H1 (cell line): ENCODE measurements at regions not wholly inside any gene's neighbourhood (a gene's known extent, or its start where the extent isn't known, plus 50 kb on each side); places are given as distances from the start of the nearest gene placed in this dataset.

ENCODE experiments used
- CTCF ChIA-PET: fragments of 300-600 bp; sonication (Branson Sonifier 250); formaldehyde crosslinking; loops from one replicate; lab custom pipeline; 2021; ENCODE audit not compliant: partially characterized antibody; lab: Charles Lee
- POLR2A ChIA-PET: fragments of 300-600 bp; sonication (Branson Sonifier 250); formaldehyde crosslinking; loops from one replicate; lab custom pipeline; 2021; ENCODE audit warnings: inconsistent platforms; ENCODE audit not compliant: partially characterized antibody; lab: Charles Lee
- DNase-seq, 2 experiments: peaks; one replicate each; pipeline versions ENCODE4 v3.0.0 to v3.0.0-alpha.2; 2010 to 2022; ENCODE audit warnings: low spot score in 2 of 2, low read depth in 1 of 2, mixed read lengths in 1 of 2
- FAIRE-seq: peaks from 2 replicates; lab custom pipeline; 2011; peaks lifted over from hg19 to GRCh38; lab: Jason Lieb, UNC
- H2AFZ ChIP-seq: 2 replicates; pipeline ENCODE4 v1.8.1; 2012; ENCODE audit warnings: low read length, inconsistent platforms
- H2AK5ac ChIP-seq: 2 replicates; pipeline ENCODE4 v1.6.1; 2013; ENCODE audit warnings: low read depth, low read length
- H2BK120ac ChIP-seq: replicated peaks from 2 replicates; pipeline ENCODE3; 2013; ENCODE audit warnings: low read depth, low read length, inconsistent platforms
- H2BK12ac ChIP-seq: 2 replicates; pipeline ENCODE4 v1.6.1; 2013; ENCODE audit warnings: low read depth, low read length
- H2BK15ac ChIP-seq: 2 replicates; pipeline ENCODE4 v1.6.1; 2013; ENCODE audit warnings: low read length
- H2BK20ac ChIP-seq: 2 replicates; pipeline ENCODE4 v1.6.1; 2013; ENCODE audit warnings: low read length
- H2BK5ac ChIP-seq: 2 replicates; pipeline ENCODE4 v1.6.1; 2013; ENCODE audit warnings: low read depth, low read length
- H3K14ac ChIP-seq: 2 replicates; pipeline ENCODE4 v1.6.1; 2013; ENCODE audit warnings: inconsistent platforms; ENCODE audit not compliant: insufficient read length
- H3K18ac ChIP-seq: 2 replicates; pipeline ENCODE4 v1.6.1; 2013; ENCODE audit warnings: low read length; ENCODE audit errors: extremely low read depth
- H3K23ac ChIP-seq: 2 replicates; pipeline ENCODE4 v1.6.1; 2013; ENCODE audit warnings: inconsistent platforms; ENCODE audit not compliant: insufficient read length
- H3K23me2 ChIP-seq: 2 replicates; pipeline ENCODE4 v1.6.1; 2013; ENCODE audit warnings: low read depth, low read length
- H3K27ac ChIP-seq: 2 replicates; pipeline ENCODE4 v1.6.1; 2011; ENCODE audit warnings: low read depth, low read length, inconsistent platforms
- H3K27me3 ChIP-seq, 4 experiments: replicated peaks in 1 of 4; 1 replicate in 1 of 4; 2 replicates in 3 of 4; pipeline versions ENCODE4 v1.6.1 to v1.8.1; 2011 to 2013; ENCODE audit warnings: low read length in 3 of 4, mild to moderate bottlenecking in 3 of 4, inconsistent platforms in 2 of 4, mixed read lengths in 2 of 4, moderate library complexity in 1 of 4; ENCODE audit not compliant: control insufficient read depth in 3 of 4, insufficient read depth in 3 of 4; ENCODE audit errors: extremely low read depth in 1 of 4
- H3K36me3 ChIP-seq, 4 experiments: 2 replicates each; pipeline versions ENCODE4 v1.6.1 to v1.8.1; 2011 to 2013; ENCODE audit warnings: mild to moderate bottlenecking in 4 of 4, low read length in 3 of 4, moderate library complexity in 2 of 4, control low read depth in 1 of 4, inconsistent platforms in 1 of 4; ENCODE audit not compliant: insufficient read depth in 4 of 4, control insufficient read depth in 2 of 4
- H3K4ac ChIP-seq: replicated peaks from 2 replicates; pipeline ENCODE3; 2013; ENCODE audit warnings: low read length, low read depth, mixed read lengths, inconsistent platforms; ENCODE audit not compliant: insufficient read length
- H3K4me1 ChIP-seq, 4 experiments: replicated peaks in 1 of 4; 1 replicate in 1 of 4; 2 replicates in 3 of 4; pipeline versions ENCODE4 v1.6.1 to v1.8.1; 2011 to 2013; ENCODE audit warnings: low read length in 3 of 4, inconsistent platforms in 2 of 4, mixed read lengths in 1 of 4; ENCODE audit not compliant: insufficient read depth in 4 of 4, control insufficient read depth in 3 of 4
- H3K4me2 ChIP-seq, 2 experiments: 2 replicates each; pipeline versions ENCODE4 v1.6.1 to v1.8.1; 2011 to 2013; ENCODE audit warnings: low read depth in 2 of 2, low read length in 2 of 2, control low read depth in 1 of 2, inconsistent platforms in 1 of 2, mild to moderate bottlenecking in 1 of 2; ENCODE audit not compliant: insufficient read depth in 1 of 2
- H3K4me3 ChIP-seq, 4 experiments: fragments of 200-600, 300-600 bp in 1 of 4; sonication (generic), shearing (Covaris generic), sonication (Bioruptor Twin) in 1 of 4; 2 replicates each; pipeline versions ENCODE4 v1.5.1 to v1.8.1; 2011 to 2016; ENCODE audit warnings: low read length in 4 of 4, low read depth in 3 of 4, control low read depth in 2 of 4, inconsistent platforms in 2 of 4, mild to moderate bottlenecking in 2 of 4, mixed read lengths in 1 of 4, moderate library complexity in 1 of 4; ENCODE audit not compliant: insufficient read depth in 2 of 4; ENCODE audit errors: extremely low read depth in 1 of 4
- H3K56ac ChIP-seq: replicated peaks from 2 replicates; pipeline ENCODE3; 2013; ENCODE audit warnings: low read depth, mild to moderate bottlenecking, mixed read lengths, low read length, inconsistent platforms; ENCODE audit not compliant: insufficient read length
- H3K79me1 ChIP-seq: 2 replicates; pipeline ENCODE4 v1.6.1; 2013; ENCODE audit warnings: low read depth, low read length, control low read depth
- H3K79me2 ChIP-seq, 2 experiments: 2 replicates each; pipeline versions ENCODE4 v1.6.1 to v1.8.1; 2012 to 2013; ENCODE audit warnings: low read length in 2 of 2, mild to moderate bottlenecking in 2 of 2, inconsistent platforms in 1 of 2; ENCODE audit not compliant: insufficient read depth in 2 of 2, control insufficient read depth in 1 of 2
- H3K9ac ChIP-seq, 4 experiments: replicated peaks in 1 of 4; 1 replicate in 1 of 4; 2 replicates in 3 of 4; pipeline versions ENCODE4 v1.6.1 to v1.8.1; 2011 to 2013; ENCODE audit warnings: low read depth in 3 of 4, low read length in 3 of 4, control low read depth in 2 of 4, mild to moderate bottlenecking in 2 of 4, moderate library complexity in 2 of 4, inconsistent platforms in 1 of 4; ENCODE audit errors: extremely low read depth in 1 of 4
- H3K9me3 ChIP-seq, 2 experiments: 2 replicates each; pipeline versions ENCODE4 v1.6.1 to v1.8.1; 2012 to 2013; ENCODE audit warnings: mild to moderate bottlenecking in 2 of 2, moderate library complexity in 2 of 2, control low read depth in 1 of 2, inconsistent platforms in 1 of 2, low read depth in 1 of 2, low read length in 1 of 2, mixed read lengths in 1 of 2; ENCODE audit not compliant: insufficient read depth in 2 of 2
- H4K20me1 ChIP-seq, 2 experiments: replicated peaks in 1 of 2; 2 replicates each; pipeline versions ENCODE3 to v1.8.1; 2011 to 2013; ENCODE audit warnings: inconsistent platforms in 2 of 2, low read length in 2 of 2, mild to moderate bottlenecking in 1 of 2; ENCODE audit not compliant: insufficient read depth in 2 of 2, control insufficient read depth in 1 of 2
- H4K5ac ChIP-seq: 2 replicates; pipeline ENCODE4 v1.6.1; 2013; ENCODE audit warnings: low read length, low read depth, mixed read lengths, inconsistent platforms; ENCODE audit not compliant: insufficient read length
- H4K8ac ChIP-seq: 2 replicates; pipeline ENCODE4 v1.8.0; 2013; ENCODE audit warnings: mild to moderate bottlenecking, moderate library complexity, low read length, inconsistent platforms; ENCODE audit not compliant: insufficient read depth; ENCODE audit errors: extremely low read depth
- H4K91ac ChIP-seq: replicated peaks from 2 replicates; pipeline ENCODE3; 2013; ENCODE audit warnings: low read length, mixed read lengths, inconsistent platforms; ENCODE audit not compliant: insufficient read length
- CTBP2 ChIP-seq: IDR thresholded peaks from 2 replicates; pipeline ENCODE4 v1.7.0; 2011; ENCODE audit warnings: borderline replicate concordance, mild to moderate bottlenecking, moderate library complexity, mixed read lengths, low read length; ENCODE audit not compliant: insufficient read depth, insufficient read length
- WGBS, 2 experiments: shearing (Covaris generic) in 1 of 2; methylation state at CpG; one replicate each; pipeline versions ENCODE4 v1.1.6 to v1.1.7; 2013 to 2015; ENCODE audit warnings: low lambda C conversion rate in 2 of 2, mixed read lengths in 2 of 2, inconsistent platforms in 1 of 2, low coverage in 1 of 2, missing lambda C conversion rate in 1 of 2; ENCODE audit not compliant: insufficient replicate concordance in 2 of 2, insufficient coverage in 1 of 2, insufficient read length in 1 of 2; ENCODE audit errors: extremely low coverage in 1 of 2, missing lambda C conversion rate in 1 of 2; 5-methylcytosine and 5-hydroxymethylcytosine counted together

DNA sequence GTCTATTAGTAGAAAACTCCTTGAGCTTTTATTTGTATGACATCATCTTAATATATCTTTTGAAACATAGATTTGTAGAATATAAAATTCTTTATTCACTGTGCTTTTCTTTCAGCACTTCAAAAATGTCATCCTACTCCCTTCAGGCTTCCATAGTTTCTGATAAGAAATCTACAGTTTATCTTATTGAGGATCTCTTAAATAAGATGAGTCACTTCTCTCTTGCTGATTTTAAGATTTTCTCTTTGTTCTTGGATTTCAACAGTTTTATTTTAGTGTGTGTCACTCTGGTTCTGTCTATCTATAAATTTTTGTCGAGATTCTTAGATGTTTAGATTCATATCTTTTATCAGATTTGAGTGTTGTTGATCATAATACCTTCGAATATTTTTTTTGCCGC, 566.1 kb upstream of the CHORDC1 start:
- WGBS, 2 experiments = 89% methylated on average over 3 of the region's 3 CpGs; no CpG with 5 or more reads in 1 of the 2 experiments
- peaks cover 0 to 1% (median 0%) of the 10 kb centered on the region in 4 experiments; a peak in 1 of 7 replicates for H3K27me3 ChIP-seq
- no peaks in the 10 kb centered on the region for H3K36me3 ChIP-seq
- no peak for DNase-seq
- no peak overlapping the region for H2BK120ac ChIP-seq
- POLR2A ChIA-PET = no interaction called here
- no peak overlapping the region for H3K14ac ChIP-seq
- H3K4me2 ChIP-seq = no peak overlapping the region
- no peak overlapping the region for H4K91ac ChIP-seq
- no peaks in the 10 kb centered on the region for H3K4me1 ChIP-seq
- no peak overlapping the region for H3K18ac ChIP-seq
- no peaks in the 10 kb centered on the region for H3K23me2 ChIP-seq
- H3K4ac ChIP-seq = no peak overlapping the region
- CTCF ChIA-PET = interaction anchor here (0.8 kb wide), 1 partner anchor 13 kb away, joined by 3 read pairs; no protein-coding TSS in a partner anchor
- no peak overlapping the region for H3K9ac ChIP-seq
- H4K8ac ChIP-seq = no peak overlapping the region
- H3K79me2 ChIP-seq = no peaks in the 10 kb centered on the region
- H2AK5ac ChIP-seq = no peak overlapping the region
- no peak overlapping the region for H3K4me3 ChIP-seq
- no peak overlapping the region for H2BK12ac ChIP-seq
- no peaks in the 10 kb centered on the region for H4K20me1 ChIP-seq
- H2AFZ ChIP-seq = no peak overlapping the region
- no peak overlapping the region for H3K56ac ChIP-seq
- H3K79me1 ChIP-seq = no peaks in the 10 kb centered on the region
- no peak overlapping the region for H2BK15ac ChIP-seq
- no peak overlapping the region for H4K5ac ChIP-seq
- H2BK20ac ChIP-seq = no peak overlapping the region
- 0 out of 4 replicates have a peak, but pooled peaks cover 0 to 4% of the 10 kb centered on the region in 2 experiments for H3K9me3 ChIP-seq
- no peak for FAIRE-seq
- no peak overlapping the region for H3K27ac ChIP-seq
- H3K23ac ChIP-seq = no peak overlapping the region
- no peak overlapping the region for H2BK5ac ChIP-seq
- TF ChIP-seq CTBP2 = no peak
